ENCODE measurements at regions not wholly inside any gene's neighbourhood (a gene's known extent, or its start where the extent isn't known, plus 50 kb on each side); places are given as distances from the start of the nearest gene placed in this dataset.

GRCh38 chr2:151171186-151171585 is 90.5 kb downstream of the RBM43 start:
- Mint-ChIP-seq H3K9me3 (ENCODE audit: unreplicated experiment) (no peaks in the 10 kb centered on the region), H3K4me3 (ENCODE audit: unreplicated experiment) (no peak overlapping the region), H3K4me1 (ENCODE audit: low read depth, unreplicated experiment) (no peaks in the 10 kb centered on the region), H3K27ac (ENCODE audit: unreplicated experiment) (no peak overlapping the region), H3K27me3 (ENCODE audit: low read depth, unreplicated experiment) (peaks cover 9% of the 10 kb centered on the region), H3K36me3 (ENCODE audit: low read depth, unreplicated experiment) (no peaks in the 10 kb centered on the region)
- no peak overlapping the region for H3K9ac ChIP-seq (ENCODE audit: low read length)
- H2AFZ ChIP-seq (ENCODE audit: low read depth, low read length) = no peak overlapping the region
- DNase-seq (ENCODE audit: low read depth) (no peak), FAIRE-seq (no peak)
- no peak overlapping the region for H3K4me3 ChIP-seq (ENCODE audit: insufficient read depth, low read depth, low read length)
- TF ChIP-seq CTCF (IDR thresholded peaks at IDR 0.05; ENCODE audit: insufficient read depth, low read depth, low read length) = no peak
- no peak for TF ChIP-seq EZH2 (IDR thresholded peaks at IDR 0.05; ENCODE audit: insufficient read depth, low read length)
- no peaks in the 10 kb centered on the region for H4K20me1 ChIP-seq (ENCODE audit: insufficient read depth, low read length)
- H3K4me2 ChIP-seq (ENCODE audit: low read length) = no peak overlapping the region
- no peak overlapping the region for H3K27ac ChIP-seq (ENCODE audit: low read depth, low read length)
- no peaks in the 10 kb centered on the region for H3K4me1 ChIP-seq (ENCODE audit: insufficient read depth, low read length)
- H3K27me3 ChIP-seq (ENCODE audit: insufficient read depth, low read length) = no peaks in the 10 kb centered on the region
- H3K79me2 ChIP-seq (ENCODE audit: insufficient read depth, low read length) = no peaks in the 10 kb centered on the region
- no peaks in the 10 kb centered on the region for H3K36me3 ChIP-seq (ENCODE audit: insufficient read depth, low read length)
- no peaks in the 10 kb centered on the region for H3K9me3 ChIP-seq (ENCODE audit: insufficient read depth, low read depth, low read length)

DNA sequence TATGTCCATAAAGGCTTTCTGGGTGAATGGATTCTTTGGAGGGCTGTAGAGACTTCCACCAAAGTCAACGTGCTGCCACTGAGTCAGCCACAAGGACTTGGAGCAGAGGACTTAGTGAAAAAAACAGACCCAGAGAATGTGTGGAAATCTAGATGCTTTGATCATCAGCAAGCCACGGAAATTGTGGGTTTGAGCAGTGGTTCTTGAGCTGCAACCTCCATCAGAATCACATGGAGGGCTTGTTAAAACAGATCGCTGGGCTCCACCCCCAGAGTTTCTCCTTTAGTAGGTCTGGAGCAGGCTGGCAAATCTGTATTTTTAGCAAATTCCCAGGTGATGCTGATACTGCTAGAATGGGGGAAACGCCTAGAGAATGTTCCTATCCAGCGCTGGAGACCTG is 95.3 kb downstream of the RBM43 start:
- Mint-ChIP-seq H3K9me3 (ENCODE audit: unreplicated experiment) (no peaks in the 10 kb centered on the region), H3K27ac (ENCODE audit: unreplicated experiment) (no peak overlapping the region)
- H3K4me3 ChIP-seq (ENCODE audit: insufficient read depth, low read depth, low read length) = no peak overlapping the region

More for the DNA sequence above, 95.3 kb downstream of the RBM43 start:
- no peak for TF ChIP-seq EZH2 (IDR thresholded peaks at IDR 0.05; ENCODE audit: insufficient read depth, low read length)
- no peak for TF ChIP-seq CTCF (IDR thresholded peaks at IDR 0.05; ENCODE audit: insufficient read depth, low read depth, low read length)
- Histone ChIP-seq H3K9me3 (ENCODE audit: insufficient read depth, low read depth, low read length) (no peaks in the 10 kb centered on the region), H3K36me3 (ENCODE audit: insufficient read depth, low read length) (no peaks in the 10 kb centered on the region), H3K9ac (ENCODE audit: low read length) (no peak overlapping the region), H4K20me1 (ENCODE audit: insufficient read depth, low read length) (no peaks in the 10 kb centered on the region), H3K4me1 (ENCODE audit: insufficient read depth, low read length) (no peaks in the 10 kb centered on the region), H2AFZ (ENCODE audit: low read depth, low read length) (no peak overlapping the region), H3K27ac (ENCODE audit: low read depth, low read length) (no peak overlapping the region), H3K27me3 (ENCODE audit: insufficient read depth, low read length) (no peaks in the 10 kb centered on the region), H3K4me2 (ENCODE audit: low read length) (no peak overlapping the region), H3K79me2 (ENCODE audit: insufficient read depth, low read length) (no peaks in the 10 kb centered on the region)
- peaks cover 18% of the 10 kb centered on the region for H3K27me3 Mint-ChIP-seq (ENCODE audit: low read depth, unreplicated experiment)
- H3K4me1 Mint-ChIP-seq (ENCODE audit: low read depth, unreplicated experiment) = no peaks in the 10 kb centered on the region
- no peaks in the 10 kb centered on the region for H3K36me3 Mint-ChIP-seq (ENCODE audit: low read depth, unreplicated experiment)
- no peak overlapping the region for H3K4me3 Mint-ChIP-seq (ENCODE audit: unreplicated experiment)
- no peak for DNase-seq (ENCODE audit: low read depth)
- no peak for FAIRE-seq

Data from astrocyte (in vitro differentiated cells and primary cell).